Mesenchymal stem cell (in vitro differentiated cells and primary cell): ENCODE measurements at regions not wholly inside any gene's neighbourhood (a gene's known extent, or its start where the extent isn't known, plus 50 kb on each side); places are given as distances from the start of the nearest gene placed in this dataset.

Source experiments
- DNase-seq: peaks from one replicate; pipeline ENCODE4 v3.0.0-alpha.2; 2013
- H2AFZ ChIP-seq: one replicate; pipeline ENCODE4 v1.6.1; 2013; ENCODE audit warnings: low read depth, mild to moderate bottlenecking, control low read depth, inconsistent platforms, low read length, moderate library complexity
- H2AK5ac ChIP-seq: 2 replicates; pipeline ENCODE4 v1.6.1; 2013; ENCODE audit warnings: low read length, moderate library complexity, mild to moderate bottlenecking, inconsistent platforms; ENCODE audit not compliant: severe bottlenecking
- H2BK120ac ChIP-seq: one replicate; pipeline ENCODE4 v1.6.1; 2013; ENCODE audit warnings: low read depth, mild to moderate bottlenecking, inconsistent platforms, low read length, moderate library complexity
- H2BK12ac ChIP-seq, 2 experiments: one replicate each; pipeline ENCODE4 v1.6.1; 2013; ENCODE audit warnings: inconsistent platforms in 2 of 2, low read length in 2 of 2, mild to moderate bottlenecking in 2 of 2, moderate library complexity in 2 of 2, control low read depth in 1 of 2
- H2BK15ac ChIP-seq: one replicate; pipeline ENCODE4 v1.6.1; 2013; ENCODE audit warnings: mild to moderate bottlenecking, low read depth, inconsistent platforms; ENCODE audit not compliant: poor library complexity, severe bottlenecking
- H2BK5ac ChIP-seq: 2 replicates; pipeline ENCODE4 v1.6.1; 2013; ENCODE audit warnings: low read depth, mild to moderate bottlenecking, low read length, control low read depth, inconsistent platforms; ENCODE audit not compliant: poor library complexity, severe bottlenecking
- H3K14ac ChIP-seq, 2 experiments: one replicate each; pipeline ENCODE4 v1.6.1; 2013; ENCODE audit warnings: inconsistent platforms in 2 of 2, low read length in 2 of 2, control low read depth in 1 of 2, mild to moderate bottlenecking in 1 of 2, moderate library complexity in 1 of 2
- H3K18ac ChIP-seq, 2 experiments: one replicate each; pipeline ENCODE4 v1.6.1; 2013; ENCODE audit warnings: inconsistent platforms in 2 of 2, low read length in 2 of 2, control low read depth in 1 of 2, low read depth in 1 of 2, mild to moderate bottlenecking in 1 of 2
- H3K23ac ChIP-seq, 2 experiments: one replicate each; pipeline ENCODE4 v1.6.1; 2013; ENCODE audit warnings: inconsistent platforms in 2 of 2, low read length in 2 of 2, mild to moderate bottlenecking in 2 of 2, moderate library complexity in 2 of 2, control low read depth in 1 of 2
- H3K27ac ChIP-seq: 2 replicates; pipeline ENCODE4 v1.5.1; 2013; ENCODE audit warnings: mild to moderate bottlenecking, moderate library complexity, low read length, control low read depth, inconsistent platforms; ENCODE audit not compliant: poor library complexity, severe bottlenecking
- H3K27me3 ChIP-seq, 2 experiments: 2 replicates each; pipeline versions ENCODE4 v1.6.1 to v1.7.0; 2013; ENCODE audit warnings: low read length in 2 of 2, mild to moderate bottlenecking in 2 of 2, moderate library complexity in 2 of 2, control low read depth in 1 of 2, inconsistent platforms in 1 of 2; ENCODE audit not compliant: control insufficient read depth in 1 of 2, insufficient read depth in 1 of 2
- H3K36me3 ChIP-seq, 2 experiments: 2 replicates each; pipeline versions ENCODE4 v1.6.1 to v1.7.0; 2013; ENCODE audit warnings: low read length in 2 of 2, control low read depth in 1 of 2, inconsistent platforms in 1 of 2, low read depth in 1 of 2, mild to moderate bottlenecking in 1 of 2; ENCODE audit not compliant: insufficient read depth in 2 of 2, control insufficient read depth in 1 of 2
- H3K4ac ChIP-seq, 2 experiments: one replicate each; pipeline ENCODE4 v1.6.1; 2013; ENCODE audit warnings: inconsistent platforms in 2 of 2, low read length in 2 of 2, mild to moderate bottlenecking in 2 of 2, moderate library complexity in 2 of 2, control low read depth in 1 of 2, low read depth in 1 of 2
- H3K4me1 ChIP-seq: 2 replicates; pipeline ENCODE4 v1.6.1; 2013; ENCODE audit warnings: low read depth, low read length, control low read depth; ENCODE audit not compliant: control insufficient read depth, insufficient read depth
- H3K4me2 ChIP-seq: 2 replicates; pipeline ENCODE4 v1.6.1; 2013; ENCODE audit warnings: low read length, mild to moderate bottlenecking, inconsistent platforms; ENCODE audit not compliant: poor library complexity, severe bottlenecking
- H3K4me3 ChIP-seq, 2 experiments: 2 replicates each; pipeline versions ENCODE4 v1.5.1 to v1.7.0; 2013; ENCODE audit warnings: low read length in 2 of 2, mild to moderate bottlenecking in 2 of 2, control low read depth in 1 of 2, low read depth in 1 of 2; ENCODE audit not compliant: insufficient read depth in 1 of 2
- H3K79me1 ChIP-seq: replicated peaks from 2 replicates; pipeline ENCODE4 v1.6.1; 2013; ENCODE audit warnings: mild to moderate bottlenecking, control low read depth, low read length, inconsistent platforms; ENCODE audit not compliant: poor library complexity, severe bottlenecking
- H3K9ac ChIP-seq: 2 replicates; pipeline ENCODE4 v1.7.0; 2013; ENCODE audit warnings: mild to moderate bottlenecking, low read length, moderate library complexity
- H3K9me3 ChIP-seq: 2 replicates; pipeline ENCODE4 v1.7.0; 2013; ENCODE audit warnings: mild to moderate bottlenecking, low read length; ENCODE audit not compliant: control insufficient read depth
- H4K8ac ChIP-seq: one replicate; pipeline ENCODE4 v1.6.1; 2013; ENCODE audit warnings: inconsistent platforms, mild to moderate bottlenecking, low read length, moderate library complexity
- H4K91ac ChIP-seq: one replicate; pipeline ENCODE4 v1.6.1; 2013; ENCODE audit warnings: mild to moderate bottlenecking, low read length, inconsistent platforms
- WGBS: methylation state at CpG from one replicate; pipeline ENCODE4 v1.1.7; 2013; ENCODE audit warnings: mixed read lengths; 5-methylcytosine and 5-hydroxymethylcytosine counted together

- H4K8ac ChIP-seq = no peak overlapping the region
- no peak overlapping the region for H4K91ac ChIP-seq
- H2BK5ac ChIP-seq = no peak overlapping the region
- no peak overlapping the region for H3K4me3 ChIP-seq
- no peak for DNase-seq
- H2BK15ac ChIP-seq = no peak overlapping the region
- H3K27me3 ChIP-seq = no peaks in the 10 kb centered on the region
- no peak overlapping the region for H2AFZ ChIP-seq
- no peak overlapping the region for H3K4me2 ChIP-seq
- H3K79me1 ChIP-seq = no peaks in the 10 kb centered on the region
- H3K27ac ChIP-seq = no peak overlapping the region
- no peaks in the 10 kb centered on the region for H3K36me3 ChIP-seq
- no peak overlapping the region for H2BK120ac ChIP-seq
- no peak overlapping the region for H2AK5ac ChIP-seq
- no peak overlapping the region for H3K9ac ChIP-seq
- H3K14ac ChIP-seq = no peak overlapping the region
- H3K4ac ChIP-seq = no peak overlapping the region
- H2BK12ac ChIP-seq = no peak overlapping the region
- no peak overlapping the region for H3K18ac ChIP-seq
- H3K23ac ChIP-seq = no peak overlapping the region
- H3K4me1 ChIP-seq = no peaks in the 10 kb centered on the region
- H3K9me3 ChIP-seq = peaks cover 2% of the 10 kb centered on the region
- 42% methylated on average over 5 of the region's 5 CpGs for whole genome bisulfite sequencing
Observed at GRCh38 chr15:97691799-97692198, 268.7 kb upstream of the ARRDC4 start.

DNA sequence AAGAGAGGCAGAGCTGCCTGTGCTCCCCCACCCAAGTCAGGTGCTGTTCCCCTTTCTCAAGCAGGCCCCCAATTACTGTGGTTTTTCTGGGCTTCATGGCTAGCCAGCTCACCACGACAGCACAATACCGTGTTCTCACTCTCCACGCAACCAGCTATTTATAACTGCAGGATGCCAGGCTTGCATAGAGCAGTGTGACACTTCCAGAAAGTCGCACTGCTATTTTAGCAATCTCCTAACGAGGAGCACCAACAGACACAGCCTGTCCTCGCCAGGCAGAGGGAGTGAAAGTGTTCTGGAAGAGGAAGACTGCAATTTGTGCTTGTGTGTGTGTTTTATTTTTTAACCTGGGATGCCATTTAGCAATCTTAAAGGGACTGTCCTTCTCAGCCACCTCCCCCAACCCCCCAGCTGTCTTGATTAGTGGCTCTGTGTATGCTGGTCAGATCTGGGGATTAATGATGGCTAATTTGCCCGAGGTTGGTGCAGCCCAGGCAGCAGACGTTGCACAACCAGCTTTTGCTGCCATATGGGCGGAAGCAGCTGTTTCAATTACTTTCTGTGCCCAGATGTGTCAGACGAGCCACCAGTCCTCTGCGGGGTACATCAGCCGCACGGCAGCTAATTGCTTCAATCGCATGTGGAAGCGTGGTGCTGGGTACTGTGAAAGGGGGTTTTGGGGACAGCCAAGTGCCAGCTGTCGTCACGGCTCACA, 268.0 kb upstream of the ARRDC4 start:
- H3K4ac ChIP-seq = no peak overlapping the region
- no peak overlapping the region for H2BK120ac ChIP-seq
- no peaks in the 10 kb centered on the region for H3K27me3 ChIP-seq
- no peaks in the 10 kb centered on the region for H3K4me1 ChIP-seq
- H3K79me1 ChIP-seq = no peaks in the 10 kb centered on the region
- no peak for DNase-seq
- H2AFZ ChIP-seq = no peak overlapping the region
- H3K14ac ChIP-seq = no peak overlapping the region
- no peak overlapping the region for H3K23ac ChIP-seq
- no peak overlapping the region for H4K91ac ChIP-seq
- no peak overlapping the region for H3K9ac ChIP-seq
- H3K9me3 ChIP-seq = peaks cover 2% of the 10 kb centered on the region
- no peak overlapping the region for H2BK12ac ChIP-seq
- no peak overlapping the region for H3K27ac ChIP-seq
- no peak overlapping the region for H2BK5ac ChIP-seq
- no peak overlapping the region for H3K4me3 ChIP-seq
- H2BK15ac ChIP-seq = no peak overlapping the region
- WGBS = 83% methylated on average over 17 of the region's 17 CpGs
- H4K8ac ChIP-seq = no peak overlapping the region
- no peaks in the 10 kb centered on the region for H3K36me3 ChIP-seq
- no peak overlapping the region for H3K4me2 ChIP-seq
- no peak overlapping the region for H3K18ac ChIP-seq
- no peak overlapping the region for H2AK5ac ChIP-seq

DNA sequence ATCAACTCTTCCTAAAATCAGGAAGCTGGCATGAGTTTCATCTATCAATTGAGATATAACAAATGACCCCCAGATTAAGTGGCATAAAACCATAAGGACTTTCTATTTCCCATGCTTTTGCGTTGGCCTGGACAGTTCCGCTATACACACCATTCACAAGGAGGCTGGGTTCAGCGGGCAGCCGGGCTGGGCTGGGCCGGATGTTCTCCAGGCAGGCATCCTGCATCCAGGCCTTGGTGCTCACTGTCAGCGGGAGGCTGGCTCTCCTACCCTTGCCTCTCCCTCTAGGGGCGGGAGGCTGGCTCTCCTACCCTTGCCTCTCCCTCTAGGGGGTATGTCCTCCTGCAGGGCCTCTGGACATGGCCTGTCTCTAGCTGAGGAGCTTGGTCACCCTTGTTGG, 266.0 kb upstream of the ARRDC4 start:
- H4K91ac ChIP-seq = no peak overlapping the region
- H3K27me3 ChIP-seq = no peaks in the 10 kb centered on the region
- H3K4ac ChIP-seq = no peak overlapping the region
- H3K4me2 ChIP-seq = no peak overlapping the region
- H2BK15ac ChIP-seq = no peak overlapping the region
- no peak overlapping the region for H3K9ac ChIP-seq
- H3K23ac ChIP-seq = no peak overlapping the region
- no peak overlapping the region for H2AK5ac ChIP-seq
- H3K18ac ChIP-seq = no peak overlapping the region
- H3K14ac ChIP-seq = no peak overlapping the region
- no peak overlapping the region for H3K27ac ChIP-seq
- no peak for DNase-seq
- H4K8ac ChIP-seq = no peak overlapping the region
- no peak overlapping the region for H2BK5ac ChIP-seq
- no peaks in the 10 kb centered on the region for H3K36me3 ChIP-seq
- no peak overlapping the region for H2BK12ac ChIP-seq
- WGBS = 86% methylated on average over 7 of the region's 7 CpGs
- peaks cover 2% of the 10 kb centered on the region for H3K9me3 ChIP-seq
- H3K4me1 ChIP-seq = no peaks in the 10 kb centered on the region
- no peak overlapping the region for H2AFZ ChIP-seq
- H3K79me1 ChIP-seq = no peaks in the 10 kb centered on the region
- H3K4me3 ChIP-seq = no peak overlapping the region
- H2BK120ac ChIP-seq = no peak overlapping the region

DNA sequence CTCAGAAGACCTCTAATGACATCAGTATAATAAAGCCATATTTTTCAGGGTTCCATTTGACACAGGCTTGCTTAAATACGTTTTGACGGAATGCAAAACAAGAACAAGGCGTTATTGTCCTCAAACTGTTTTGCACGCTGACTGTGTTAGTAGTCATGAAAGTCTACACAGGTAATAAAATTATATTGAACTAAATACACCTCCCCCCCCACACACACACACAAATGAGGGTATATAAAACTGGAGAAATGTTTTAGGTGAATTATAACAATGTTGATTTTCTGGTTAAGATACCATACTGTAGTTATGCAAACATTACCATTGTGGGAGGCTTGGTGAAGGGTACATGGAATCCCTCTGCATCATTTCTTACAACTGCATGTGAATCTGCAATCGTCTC, 257.1 kb upstream of the ARRDC4 start:
- Histone ChIP-seq H2BK5ac (no peak overlapping the region), H3K18ac (no peak overlapping the region)

More for the DNA sequence above, 257.1 kb upstream of the ARRDC4 start:
- H2AFZ ChIP-seq = no peak overlapping the region
- no peak overlapping the region for H4K8ac ChIP-seq
- H3K79me1 ChIP-seq = no peaks in the 10 kb centered on the region
- H2AK5ac ChIP-seq = no peak overlapping the region
- no peak overlapping the region for H3K9ac ChIP-seq
- H3K4ac ChIP-seq = no peak overlapping the region
- WGBS = 74% methylated on average over 1 of the region's 5 CpGs
- no peak overlapping the region for H3K4me3 ChIP-seq
- H3K4me1 ChIP-seq = no peaks in the 10 kb centered on the region
- H3K23ac ChIP-seq = no peak overlapping the region
- no peaks in the 10 kb centered on the region for H3K36me3 ChIP-seq
- DNase-seq = no peak
- peaks cover 6% of the 10 kb centered on the region for H3K9me3 ChIP-seq
- H3K27ac ChIP-seq = no peak overlapping the region
- H3K27me3 ChIP-seq = no peaks in the 10 kb centered on the region
- no peak overlapping the region for H3K4me2 ChIP-seq
- H2BK120ac ChIP-seq = no peak overlapping the region
- H2BK15ac ChIP-seq = no peak overlapping the region
- no peak overlapping the region for H2BK12ac ChIP-seq
- no peak overlapping the region for H3K14ac ChIP-seq
- H4K91ac ChIP-seq = no peak overlapping the region
